ENCODE measurements at regions not wholly inside any gene's neighbourhood (a gene's known extent, or its start where the extent isn't known, plus 50 kb on each side); places are given as distances from the start of the nearest gene placed in this dataset.

GRCh38 chr3:45318689-45319088, 69.7 kb upstream of the LARS2 start:
- no peak for ATAC-seq
- no peaks in the 10 kb centered on the region for H4K20me1 ChIP-seq (ENCODE audit: insufficient read depth)
- H3K27ac ChIP-seq (ENCODE audit: low read depth, low read length) = no peak overlapping the region
- POLR2A ChIA-PET = no interaction called here
- no peak overlapping the region for H3K4me3 ChIP-seq (replicated peaks in 1 of 2; ENCODE audit: low read depth in 1 of 2, low read length in 2 of 2)
- no peaks in the 10 kb centered on the region for H3K36me3 ChIP-seq (ENCODE audit: control insufficient read depth in 1 of 2, insufficient read depth in 2 of 2, low read length in 2 of 2)
- no peak overlapping the region for H3K4me2 ChIP-seq (ENCODE audit: low read length)
- RAD21 ChIA-PET (ENCODE audit: low non-redundant PET in 1 of 2, low total read pairs in 2 of 2, uncharacterized antibody in 2 of 2, unreplicated experiment in 2 of 2) = no interaction called here
- no peaks in the 10 kb centered on the region for H3K79me2 ChIP-seq (ENCODE audit: insufficient read depth, low read length)
- intact Hi-C loops (cut with micrococcal nuclease) = no loop called here
- CTCF ChIA-PET = no interaction called here
- no peaks in the 10 kb centered on the region; the same call in 1 of the 2 replicates for H3K9me2 ChIP-seq (ENCODE audit: insufficient read depth)
- no TSS peak for BruUV-seq (replicated peaks)
- no peaks in the 10 kb centered on the region for H3K4me1 ChIP-seq (ENCODE audit: control insufficient read depth in 1 of 2, insufficient read depth in 2 of 2, low read length in 2 of 2)
- H3K9ac ChIP-seq (ENCODE audit: low read length) = no peak overlapping the region
- no peak overlapping the region for H2AFZ ChIP-seq (ENCODE audit: low read depth, low read length, poor library complexity, severe bottlenecking)
- TF ChIP-seq FOSL1 (IDR thresholded peaks at IDR 0.05; ENCODE audit: low read depth) = no peak
- no peak for TF ChIP-seq ZFX (IDR thresholded peaks at IDR 0.05)
- no peak for TF ChIP-seq CEBPB (IDR thresholded peaks at IDR 0.05; ENCODE audit: low read depth)
- no peak for TF ChIP-seq RAD21 (IDR thresholded peaks at IDR 0.05; ENCODE audit: low read depth)
- TF ChIP-seq ELF1 (IDR thresholded peaks at IDR 0.05; ENCODE audit: borderline replicate concordance, low read depth) = no peak
- no peak for TF ChIP-seq CTCF (IDR thresholded peaks at IDR 0.05 in 2 of 3, conservative IDR thresholded peaks at IDR 0.05 in 1 of 3; ENCODE audit: borderline replicate concordance in 1 of 3, insufficient read depth in 1 of 3, low read depth in 2 of 3, low read length in 2 of 3)
- TF ChIP-seq SRF (IDR thresholded peaks at IDR 0.05; ENCODE audit: low read depth) = no peak
- no peak for DNase-seq (ENCODE audit: low read depth, low spot score)
- H3K9me3 ChIP-seq (ENCODE audit: control insufficient read depth in 1 of 2, insufficient read depth in 1 of 2, low read depth in 1 of 2, low read length in 2 of 2) = no peaks in the 10 kb centered on the region
- H3K27me3 ChIP-seq (ENCODE audit: insufficient read depth, low read length) = no peaks in the 10 kb centered on the region

GRCh38 chr3:45319231-45319995, 69.0 kb upstream of the LARS2 start:
- CTCF ChIA-PET = no interaction called here
- RAD21 ChIA-PET (ENCODE audit: low non-redundant PET in 1 of 2, low total read pairs in 2 of 2, uncharacterized antibody in 2 of 2, unreplicated experiment in 2 of 2) = no interaction called here
- no peak for ATAC-seq
- BruUV-seq (replicated peaks) = no TSS peak
- Histone ChIP-seq H3K4me2 (ENCODE audit: low read length) (no peak overlapping the region), H3K9me3 (ENCODE audit: control insufficient read depth in 1 of 2, insufficient read depth in 1 of 2, low read depth in 1 of 2, low read length in 2 of 2) (no peaks in the 10 kb centered on the region), H3K27me3 (ENCODE audit: insufficient read depth, low read length) (no peaks in the 10 kb centered on the region), H3K9ac (ENCODE audit: low read length) (no peak overlapping the region), H3K36me3 (ENCODE audit: control insufficient read depth in 1 of 2, insufficient read depth in 2 of 2, low read length in 2 of 2) (no peaks in the 10 kb centered on the region), H3K9me2 (ENCODE audit: insufficient read depth) (no peaks in the 10 kb centered on the region; the same call in 1 of the 2 replicates), H4K20me1 (ENCODE audit: insufficient read depth) (no peaks in the 10 kb centered on the region), H3K4me1 (ENCODE audit: control insufficient read depth in 1 of 2, insufficient read depth in 2 of 2, low read length in 2 of 2) (no peaks in the 10 kb centered on the region), H3K79me2 (ENCODE audit: insufficient read depth, low read length) (no peaks in the 10 kb centered on the region), H3K4me3 (replicated peaks in 1 of 2; ENCODE audit: low read depth in 1 of 2, low read length in 2 of 2) (no peak overlapping the region), H3K27ac (ENCODE audit: low read depth, low read length) (no peak overlapping the region), H2AFZ (ENCODE audit: low read depth, low read length, poor library complexity, severe bottlenecking) (no peak overlapping the region)
- TF ChIP-seq EZH2 (IDR thresholded peaks at IDR 0.05) (no peak), YY1 (IDR thresholded peaks at IDR 0.05; ENCODE audit: extremely low read depth, insufficient replicate concordance, low read depth, low read length) (no peak), CEBPB (IDR thresholded peaks at IDR 0.05; ENCODE audit: low read depth) (no peak)
- DNase-seq (ENCODE audit: low read depth, low spot score) = no peak
- POLR2A ChIA-PET = no interaction called here
- intact Hi-C loops (cut with micrococcal nuclease) = no loop called here

All from HCT116 (cell line).